HL-60/S4 treated with phorbol 12-myristate 13-acetate at 8.2 ng/mL for 4 days and 3 days (cell line): ENCODE measurements at regions not wholly inside any gene's neighbourhood (a gene's known extent, or its start where the extent isn't known, plus 50 kb on each side); places are given as distances from the start of the nearest gene placed in this dataset.
"Not testable (repeated sequence)": the region's sequence is repeated elsewhere in the genome, so short reads cannot be mapped to it uniquely, and the experiment has no call there.

Source experiments
- in situ Hi-C: fragments of 300-500 bp; cut with MboI; formaldehyde crosslinking; loops from 2 replicates; pipeline ENCODE4 v1.15.0; 2022; ENCODE audit warnings: low sequenced_read_pairs

DNA sequence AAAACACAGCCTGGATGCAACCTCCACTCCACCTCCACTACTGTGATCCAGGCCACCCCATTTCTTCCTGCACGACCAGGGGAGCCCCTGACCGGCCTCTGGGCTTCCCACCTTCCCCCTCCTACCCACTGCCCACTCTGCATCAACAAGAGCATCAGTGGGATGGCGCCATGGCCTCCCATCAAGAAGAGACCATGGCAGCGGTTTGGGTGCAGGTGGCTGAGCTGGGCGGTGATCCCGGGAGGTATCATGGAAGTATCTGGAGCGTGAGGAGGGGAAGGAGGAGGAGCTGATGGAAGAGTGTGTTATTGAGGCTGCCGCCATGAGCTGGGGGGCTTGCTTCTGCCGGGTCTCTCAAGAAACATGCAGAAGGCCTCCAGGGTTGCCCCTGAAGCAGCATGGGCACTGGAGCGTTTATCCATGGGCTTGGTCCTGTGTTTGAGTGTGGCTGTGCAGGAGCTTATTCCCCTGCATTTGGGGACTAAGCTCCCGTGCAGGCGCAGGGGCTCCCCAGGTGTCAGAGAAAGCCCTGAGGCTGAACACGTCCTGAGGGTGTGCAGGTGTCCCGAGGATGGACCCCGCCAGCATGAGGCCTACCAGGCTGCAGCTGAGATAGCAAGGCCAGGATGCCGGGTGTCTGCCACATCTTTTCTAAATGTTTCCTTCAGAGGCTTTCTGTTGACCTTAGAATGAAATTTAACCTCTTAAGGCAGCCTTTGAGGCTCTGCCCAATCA, 99.2 kb upstream of the PCBD1 start:
- in situ Hi-C loops: no loop called here

DNA sequence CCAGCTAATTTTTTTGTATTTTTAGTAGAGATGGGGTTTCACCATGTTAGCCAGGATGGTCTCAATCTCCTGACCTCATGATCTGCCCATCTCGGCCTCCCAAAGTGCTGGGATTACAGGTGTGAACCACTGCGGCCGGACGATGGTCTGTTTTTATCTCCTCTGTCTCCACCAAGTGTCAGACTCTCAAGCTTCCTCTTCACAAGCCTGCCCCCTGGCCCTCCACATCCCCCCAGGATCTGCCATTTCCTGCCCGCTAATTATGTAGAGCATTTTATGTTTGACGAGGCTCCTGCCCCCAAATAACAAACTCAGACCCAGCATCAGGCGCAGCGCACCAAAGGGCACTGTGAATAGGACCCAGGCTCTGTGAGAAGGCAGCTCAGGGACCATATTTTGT, 101.8 kb upstream of the PCBD1 start:
- in situ Hi-C loops: not testable (repeated sequence)

DNA sequence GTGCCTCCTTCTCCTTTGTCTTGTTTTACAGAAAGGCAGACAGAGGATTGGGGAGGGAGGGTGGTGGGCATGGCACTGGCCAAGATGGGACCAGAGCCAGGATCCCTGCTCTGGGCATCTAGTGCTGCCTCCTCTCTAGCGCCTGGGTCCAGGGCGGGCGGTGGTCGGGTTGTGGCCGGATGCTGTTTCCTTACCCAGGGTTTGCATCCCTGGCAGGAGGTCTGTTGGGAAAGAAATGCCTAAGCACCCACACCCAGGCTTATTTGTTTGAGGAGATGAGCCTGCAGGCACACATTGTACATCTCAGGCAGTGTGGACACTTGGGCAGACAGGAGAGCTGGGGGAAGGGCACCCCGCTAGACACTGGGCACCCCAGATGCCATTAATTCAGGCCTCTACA, 102.3 kb upstream of the PCBD1 start:
- in situ Hi-C loops: no loop called here

DNA sequence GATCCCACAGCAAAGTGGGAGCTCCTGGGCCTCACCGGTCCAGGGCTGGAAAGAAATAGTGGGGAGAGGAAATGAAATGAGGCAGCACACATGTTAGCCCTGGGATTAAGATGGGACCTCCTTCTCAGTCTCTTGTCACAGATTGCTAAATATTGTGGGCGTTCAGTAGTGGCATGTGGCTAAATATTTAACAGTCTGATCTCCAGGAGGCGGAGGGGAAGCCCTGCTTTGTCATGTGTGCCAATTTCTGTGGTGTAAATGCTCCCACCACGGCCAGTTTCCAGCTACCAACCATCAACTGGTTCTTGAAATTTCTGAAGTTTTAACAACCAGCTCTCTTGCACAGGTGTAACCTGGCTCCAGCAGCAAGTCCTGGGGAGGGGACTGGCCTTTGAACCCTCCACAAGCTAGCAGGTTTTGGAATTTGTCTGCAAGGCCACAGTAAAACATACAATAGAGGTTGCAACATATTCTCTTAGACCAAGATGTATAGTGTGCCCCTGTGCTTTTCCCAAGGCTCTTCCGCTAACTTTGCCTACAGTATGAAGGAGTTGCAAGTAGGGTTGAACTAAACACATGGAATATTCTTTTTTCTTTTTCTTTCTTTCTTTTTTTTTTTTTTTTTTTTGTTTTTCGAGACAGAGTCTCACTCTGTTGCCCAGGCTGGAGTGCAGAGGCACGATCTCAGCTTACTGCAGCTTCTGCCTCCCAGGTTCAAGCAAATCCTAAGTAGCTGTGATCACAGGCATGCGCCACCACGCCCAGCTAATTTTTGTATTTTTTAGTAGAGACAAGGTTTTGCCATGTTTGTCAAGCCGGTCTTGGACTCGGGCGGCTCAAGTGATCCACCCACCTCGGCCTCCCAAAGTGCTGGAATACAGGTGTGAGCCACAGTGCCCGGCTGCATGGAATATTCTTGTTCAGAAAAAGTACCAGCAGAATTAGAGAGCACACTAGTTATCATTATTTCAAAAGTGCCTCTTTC, 103.1 kb upstream of the PCBD1 start:
- in situ Hi-C loops: no loop called here

DNA sequence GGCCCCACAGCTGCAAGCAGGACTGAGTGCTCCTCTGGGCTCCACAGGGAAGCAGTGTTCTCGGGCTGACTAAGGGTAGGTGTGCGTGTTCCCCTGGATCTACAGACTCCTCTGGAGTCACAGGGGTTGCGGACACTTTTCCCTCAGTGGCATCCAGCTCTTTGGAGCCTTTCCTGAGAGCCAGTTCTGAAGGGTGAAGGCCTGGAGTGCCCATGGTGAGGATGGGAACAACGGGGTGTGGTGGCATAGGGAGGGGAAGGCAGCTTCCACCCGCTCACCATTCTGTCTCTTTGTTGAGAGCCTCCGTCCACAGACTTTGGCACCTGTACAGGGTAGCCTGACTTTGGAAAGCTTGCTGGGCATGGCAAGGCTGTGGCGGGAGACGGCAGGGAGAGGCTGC, 104.1 kb upstream of the PCBD1 start:
- in situ Hi-C loops: no loop called here

DNA sequence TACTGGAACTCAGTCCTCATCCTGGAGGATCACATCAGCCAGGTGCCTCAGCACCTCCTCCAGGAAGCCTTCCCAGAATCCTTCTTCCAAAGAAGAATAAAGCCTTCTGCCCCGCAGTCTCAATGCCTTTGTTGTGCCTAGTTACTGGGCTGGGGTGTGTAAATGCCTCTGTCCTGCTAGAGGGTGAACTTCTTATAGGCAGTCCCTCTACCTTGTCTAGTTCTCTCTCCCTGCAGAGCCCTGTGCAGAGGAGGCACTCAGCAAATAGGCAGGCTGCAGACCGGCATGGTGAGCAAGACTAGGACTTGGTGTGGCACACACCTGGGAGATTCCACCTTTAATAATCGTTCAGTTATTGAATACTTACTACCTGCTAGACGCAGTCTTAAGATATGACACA, 104.7 kb upstream of the PCBD1 start:
- in situ Hi-C loops: no loop called here

DNA sequence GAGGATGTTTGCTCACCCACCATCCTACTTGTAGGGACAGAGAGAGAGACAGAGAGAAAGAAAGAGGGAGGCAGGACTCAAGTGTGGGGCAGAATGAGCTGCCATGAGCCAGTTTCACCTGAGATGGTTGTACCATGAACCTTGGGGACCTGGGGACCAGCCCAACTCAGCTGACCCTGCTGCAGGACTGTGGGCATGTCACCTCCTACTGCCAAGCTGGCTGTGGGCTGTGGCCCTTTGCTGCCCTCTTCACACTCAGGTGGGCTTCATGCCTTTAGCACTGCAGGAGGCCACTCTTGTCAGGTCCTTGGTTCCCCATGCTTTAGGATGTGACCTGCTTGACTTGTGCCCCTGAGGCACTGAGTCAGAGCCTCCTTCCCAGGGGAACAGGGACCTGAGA, 108.2 kb upstream of the PCBD1 start:
- in situ Hi-C loops: no loop called here

DNA sequence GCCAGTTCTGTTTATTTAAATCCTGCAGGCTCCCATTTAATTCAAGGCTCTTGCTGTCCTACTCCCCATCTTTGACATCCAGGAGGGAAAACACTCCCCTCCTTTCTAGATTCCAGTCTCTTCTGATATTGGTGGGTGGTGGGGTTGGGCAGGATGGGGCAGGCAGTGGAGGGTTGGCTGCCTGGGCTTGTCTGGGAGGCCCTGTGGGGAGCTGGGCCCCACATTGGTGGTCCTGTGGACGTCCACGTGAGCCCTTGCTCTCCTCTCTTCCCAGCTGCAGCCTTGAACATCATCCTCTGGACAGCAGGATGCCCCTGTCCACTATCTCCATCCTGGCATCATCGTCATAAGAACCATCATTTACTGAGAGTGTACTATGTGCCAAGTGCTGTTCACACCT, 108.9 kb upstream of the PCBD1 start:
- in situ Hi-C loops: no loop called here

DNA sequence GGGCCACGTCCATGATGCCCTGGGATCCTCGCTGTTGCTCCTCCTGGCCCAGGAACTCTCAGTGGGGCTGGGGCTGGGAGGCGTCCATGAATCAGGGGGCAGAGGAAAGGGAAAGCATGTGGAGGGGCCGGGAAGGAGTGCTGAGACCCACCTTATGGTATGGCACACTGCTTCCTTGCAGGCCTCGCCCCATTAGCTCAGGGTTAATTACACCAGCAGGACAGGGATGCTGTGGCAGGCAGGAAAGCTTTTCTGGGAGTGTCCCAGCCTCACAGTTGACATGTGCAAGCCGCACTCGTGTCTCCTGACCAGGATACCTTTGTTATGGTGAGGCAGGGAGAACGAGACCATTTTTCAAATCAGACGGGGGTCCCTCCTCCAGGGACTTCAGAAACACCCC, 109.7 kb upstream of the PCBD1 start:
- in situ Hi-C loops: no loop called here

DNA sequence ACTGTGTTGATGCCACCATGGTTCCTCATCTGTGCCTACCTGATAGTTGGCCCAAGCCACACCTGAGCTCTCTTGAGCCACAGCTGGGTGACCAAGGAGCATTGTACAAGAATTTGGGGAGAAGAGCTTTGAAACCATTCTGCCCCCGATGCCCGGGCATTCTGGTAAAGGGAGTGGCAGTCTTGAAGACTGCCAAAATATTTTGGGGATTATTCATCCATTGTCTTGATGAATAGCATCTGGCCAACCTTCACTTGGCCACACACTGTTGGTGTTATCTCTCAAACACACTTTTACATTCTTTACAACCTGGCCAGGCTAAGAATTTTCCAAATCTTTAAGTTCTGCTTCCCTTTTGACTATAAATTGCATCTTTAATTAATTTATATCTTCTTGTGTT, 113.1 kb upstream of the PCBD1 start:
- in situ Hi-C loops: no loop called here

DNA sequence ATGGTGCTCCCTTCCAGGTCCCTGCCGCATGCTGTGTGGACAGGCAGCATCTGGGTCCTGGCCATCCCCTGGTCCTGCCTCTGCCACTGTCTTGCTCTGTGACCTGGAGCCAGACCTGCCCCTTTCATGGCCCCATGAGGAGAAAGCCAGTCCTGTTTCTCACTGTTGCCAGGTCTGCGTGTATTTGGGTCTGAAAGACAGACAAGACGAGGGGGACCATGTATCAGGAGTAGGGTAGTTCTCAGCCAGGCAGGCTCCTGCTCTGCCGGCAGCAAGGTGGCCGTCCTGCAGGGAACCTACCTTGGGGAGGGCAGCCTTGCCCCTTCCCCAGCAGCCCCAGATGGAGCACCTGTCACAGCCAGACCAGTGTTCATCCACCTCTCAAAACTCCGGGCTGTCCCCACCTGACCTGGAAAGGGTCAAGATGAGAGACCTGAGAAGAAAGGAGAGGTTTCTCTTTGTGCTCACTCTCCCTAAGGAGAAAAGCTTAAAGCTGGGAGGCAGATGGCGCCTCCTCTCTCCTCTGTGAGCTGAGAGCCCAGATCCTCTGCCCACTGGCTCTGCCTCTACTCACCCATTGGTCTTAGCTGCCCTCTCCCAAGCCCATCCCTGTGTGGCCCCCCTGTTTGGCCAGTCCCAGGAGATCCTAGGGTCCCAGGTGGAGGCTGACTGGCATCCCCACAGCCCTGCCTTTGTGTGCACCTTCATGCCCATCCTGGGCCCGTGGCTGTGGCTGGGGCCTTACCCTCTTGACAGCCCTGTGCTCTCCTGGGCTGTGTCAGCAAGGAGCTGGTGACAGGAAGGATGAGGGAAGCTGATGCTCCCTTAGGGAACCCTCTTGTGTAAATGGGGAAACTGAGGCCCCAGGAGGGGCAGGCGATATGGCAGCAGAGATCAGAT, 116.1 kb upstream of the PCBD1 start:
- in situ Hi-C loops: no loop called here

DNA sequence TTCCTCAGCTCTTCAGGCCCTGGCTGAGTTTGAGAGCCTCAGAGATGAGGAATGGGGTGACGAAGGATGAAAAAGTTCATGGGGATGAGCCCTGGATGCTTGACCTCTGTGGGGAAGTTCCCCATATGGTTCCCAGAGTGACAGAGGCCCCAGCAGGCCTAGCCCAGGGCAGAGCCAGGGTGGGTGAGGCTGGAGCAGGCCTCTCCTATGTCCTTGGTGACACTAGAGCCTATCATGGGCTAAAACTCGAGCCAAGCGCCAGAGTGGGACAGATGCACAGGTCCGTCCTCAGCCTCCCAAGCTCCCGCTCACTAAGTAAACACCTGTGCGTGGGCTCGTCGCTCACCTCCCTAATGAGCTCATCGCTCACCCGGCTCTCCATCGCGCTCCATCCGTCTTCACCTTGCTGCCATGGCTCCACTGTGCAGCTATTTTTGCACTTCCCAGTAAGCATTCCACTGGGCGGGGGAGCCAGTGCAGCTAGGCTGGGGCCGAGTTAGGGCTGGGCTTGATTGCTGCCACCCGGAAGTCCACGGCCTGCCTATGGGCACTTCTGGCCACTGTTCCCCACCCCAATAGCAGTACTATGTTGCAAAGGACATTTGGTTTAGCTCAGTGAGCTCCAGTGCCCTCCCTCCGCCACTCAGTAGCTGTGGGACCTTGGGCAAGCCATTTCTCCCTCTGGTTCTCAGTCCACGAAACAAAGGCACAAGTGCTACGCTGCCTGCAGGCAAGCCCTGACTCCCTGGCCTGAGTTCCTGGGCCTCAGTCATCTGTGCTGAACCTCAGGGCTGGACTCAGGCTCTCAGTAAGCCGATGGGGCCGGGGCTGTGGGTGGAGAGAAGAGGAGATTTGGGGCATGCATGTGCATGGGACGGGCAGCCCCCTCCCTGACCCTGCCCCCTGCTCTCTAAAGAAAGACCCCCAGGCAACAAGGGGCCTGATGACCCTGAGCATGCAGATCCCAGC, 117.3 kb upstream of the PCBD1 start:
- in situ Hi-C loops: no loop called here

DNA sequence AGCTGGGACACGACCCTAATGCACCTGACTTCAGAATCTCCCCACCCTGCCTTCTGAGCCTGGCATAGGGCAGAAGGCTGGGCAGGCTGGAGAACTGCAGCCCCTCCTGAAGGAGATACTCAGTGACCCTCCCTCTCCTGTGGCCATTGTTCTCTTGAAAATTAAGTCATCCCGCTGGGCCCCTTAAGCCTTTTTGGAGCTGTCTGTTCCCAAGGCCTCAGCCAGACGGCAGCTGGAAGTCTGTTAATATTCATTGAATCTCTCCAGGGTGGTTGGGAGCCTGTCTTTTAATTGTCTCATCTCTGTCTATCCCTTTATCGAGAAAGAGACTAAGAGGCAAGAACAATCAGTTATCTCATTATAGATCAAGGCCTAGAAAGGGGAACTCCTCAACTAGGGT, 118.1 kb upstream of the PCBD1 start:
- in situ Hi-C loops: no loop called here

DNA sequence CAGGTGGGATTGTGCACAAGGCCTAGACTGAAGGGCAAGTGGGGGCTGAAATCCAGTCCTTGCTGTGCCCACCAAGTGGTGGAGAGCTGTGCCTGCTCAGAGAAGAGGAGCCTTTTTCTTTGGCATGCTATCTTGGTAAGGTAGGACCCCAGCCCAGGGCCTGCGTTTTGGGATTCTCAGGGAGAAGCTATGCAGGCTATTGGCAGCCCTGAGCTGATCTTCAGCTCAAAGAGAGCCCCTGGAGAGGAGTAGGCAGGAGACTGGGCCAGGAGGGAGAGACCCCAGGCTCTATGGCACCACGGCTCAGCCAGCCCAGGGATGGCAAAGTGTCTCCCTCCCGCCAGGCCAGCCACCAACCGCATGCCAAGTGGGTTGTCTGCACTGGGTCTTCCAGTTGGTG, 119.2 kb upstream of the PCBD1 start:
- in situ Hi-C loops: no loop called here

DNA sequence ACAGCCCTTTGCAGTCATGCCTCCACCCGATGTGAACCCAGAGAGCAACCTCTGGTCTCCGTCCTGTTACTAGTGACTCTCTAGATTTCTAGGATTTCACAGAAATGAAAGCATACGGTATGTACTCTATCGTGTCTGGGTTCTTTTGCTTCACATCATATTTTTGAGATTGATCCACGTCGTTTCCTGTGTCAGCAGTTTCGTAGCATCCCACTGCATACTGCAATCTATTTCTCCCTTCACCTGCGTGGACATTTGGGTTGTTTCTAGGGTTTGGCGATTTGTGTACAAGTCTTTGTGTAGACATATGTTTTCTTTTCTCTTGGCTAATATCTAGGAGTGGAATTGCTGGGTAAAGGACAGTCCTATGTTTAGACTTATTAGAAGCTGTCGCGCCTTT, 119.8 kb upstream of the PCBD1 start:
- in situ Hi-C loops: no loop called here

DNA sequence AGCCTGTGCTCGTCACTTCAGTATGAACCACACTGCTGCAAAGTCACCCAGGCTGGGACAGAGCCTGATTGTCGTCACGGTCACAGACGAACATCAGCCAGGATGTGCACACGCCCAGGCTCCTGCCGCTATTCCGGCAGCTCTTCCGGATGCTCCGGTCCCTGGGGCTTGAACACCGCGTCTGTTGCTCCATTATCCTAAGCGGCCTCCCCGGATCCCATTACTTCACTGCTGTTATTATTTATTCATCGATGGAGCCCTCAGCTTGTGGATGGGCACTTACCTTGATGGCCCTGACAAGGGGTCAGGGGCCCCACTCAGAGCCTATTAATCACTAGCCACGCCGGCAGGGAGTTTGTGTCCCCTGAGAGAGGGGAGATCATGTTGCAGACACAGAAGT, 120.8 kb upstream of the PCBD1 start:
- in situ Hi-C loops: no loop called here

DNA sequence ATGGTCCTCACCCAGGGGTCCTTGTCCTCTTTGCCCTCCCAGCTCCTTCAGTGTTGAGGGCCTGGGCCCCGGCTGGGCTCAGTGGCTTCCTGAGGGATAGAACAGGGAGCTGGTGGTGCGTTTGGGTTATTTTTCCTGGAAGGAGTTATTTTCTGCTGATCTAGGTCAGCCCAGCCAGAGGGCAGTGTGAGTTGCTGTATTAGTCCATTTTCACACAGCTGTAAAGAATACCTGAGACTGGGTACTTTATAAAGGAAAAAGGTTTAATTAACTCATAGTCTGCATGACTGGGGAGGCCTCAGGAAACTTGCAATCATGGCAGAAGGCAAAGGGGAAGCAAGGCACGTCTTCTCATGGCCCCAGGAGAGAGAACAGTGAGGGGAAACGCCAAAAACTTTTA, 122.4 kb upstream of the PCBD1 start:
- in situ Hi-C loops: no loop called here

DNA sequence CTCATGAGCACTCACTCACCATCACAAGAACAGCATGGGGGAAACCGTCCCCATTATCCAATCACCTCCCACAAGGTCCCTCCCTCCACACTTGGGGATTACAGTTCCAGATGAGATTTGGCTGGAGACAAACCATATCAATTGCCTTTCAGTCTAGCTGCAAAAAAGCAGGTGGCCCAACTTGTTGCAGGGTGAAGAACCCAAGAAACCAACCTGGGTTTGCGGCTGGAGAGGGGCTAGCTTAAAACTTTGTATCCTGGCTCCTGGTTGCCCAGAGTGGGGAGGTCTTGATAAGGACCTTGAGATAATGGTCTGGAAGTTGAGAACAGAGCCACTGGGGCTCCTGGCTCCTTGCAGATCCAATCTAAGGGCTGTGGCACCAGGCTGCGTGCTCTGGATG, 122.8 kb upstream of the PCBD1 start:
- in situ Hi-C loops: no loop called here

DNA sequence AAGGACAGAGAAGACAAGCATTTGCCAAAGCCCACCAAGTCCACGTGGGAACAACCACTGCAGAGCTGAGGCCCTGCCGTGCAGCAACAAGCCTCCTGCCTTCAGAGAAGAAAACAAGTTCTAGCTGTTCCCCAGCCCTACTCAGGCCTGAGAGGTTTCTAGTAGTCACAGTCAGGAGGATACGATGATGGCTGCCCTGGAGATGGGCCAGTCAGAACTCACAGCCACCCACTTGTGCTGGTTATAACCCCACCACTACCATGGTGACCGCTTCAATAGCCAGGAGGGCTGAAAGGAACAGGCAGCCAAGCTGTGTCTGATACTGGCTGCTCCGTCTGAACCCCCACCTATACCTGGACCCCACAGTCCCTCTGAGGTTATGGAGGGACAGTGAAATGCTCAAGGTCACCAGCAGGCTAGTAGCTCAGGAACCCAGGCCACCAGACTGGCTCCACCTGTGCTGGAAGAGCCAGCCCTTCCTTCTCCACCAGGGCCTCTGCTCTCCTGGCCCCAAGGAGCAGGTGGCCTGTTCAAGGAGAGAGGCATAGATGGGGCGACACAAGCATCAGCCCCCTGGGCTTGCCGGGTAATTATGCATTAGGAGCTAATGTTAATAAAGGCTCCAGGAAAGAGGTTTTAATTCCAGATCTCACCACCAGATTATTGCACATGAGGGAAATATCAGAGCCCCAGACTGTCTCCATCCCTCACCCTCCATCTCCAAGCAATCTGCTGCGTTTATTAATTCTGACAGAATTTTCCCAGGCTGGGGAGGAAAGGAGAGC, 125.8 kb upstream of the PCBD1 start:
- in situ Hi-C loops: no loop called here
